ENCODE measurements at regions not wholly inside any gene's neighbourhood (a gene's known extent, or its start where the extent isn't known, plus 50 kb on each side); places are given as distances from the start of the nearest gene placed in this dataset.

DNA sequence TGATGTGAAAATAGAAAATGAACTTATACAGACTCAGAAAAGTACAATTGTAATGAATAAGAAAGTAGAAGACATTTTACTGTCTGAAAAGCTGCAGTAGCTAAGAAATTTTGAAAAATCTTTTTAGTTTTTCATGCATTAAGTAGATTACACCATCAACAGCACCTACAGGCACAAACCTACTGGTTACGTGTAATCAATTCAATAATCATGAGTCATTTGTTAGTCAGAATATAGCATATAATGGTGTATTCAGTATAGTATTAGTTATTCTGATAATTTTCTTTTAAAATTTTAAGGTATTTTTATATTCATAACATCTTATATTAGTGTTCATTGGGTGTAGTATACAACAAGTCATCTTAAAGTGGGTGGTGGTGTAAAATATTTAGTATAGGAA is 550.5 kb upstream of the GBE1 start:
- in situ Hi-C loops (cut with HindIII; ENCODE audit: low sequenced_read_pairs), result no loop called here

DNA sequence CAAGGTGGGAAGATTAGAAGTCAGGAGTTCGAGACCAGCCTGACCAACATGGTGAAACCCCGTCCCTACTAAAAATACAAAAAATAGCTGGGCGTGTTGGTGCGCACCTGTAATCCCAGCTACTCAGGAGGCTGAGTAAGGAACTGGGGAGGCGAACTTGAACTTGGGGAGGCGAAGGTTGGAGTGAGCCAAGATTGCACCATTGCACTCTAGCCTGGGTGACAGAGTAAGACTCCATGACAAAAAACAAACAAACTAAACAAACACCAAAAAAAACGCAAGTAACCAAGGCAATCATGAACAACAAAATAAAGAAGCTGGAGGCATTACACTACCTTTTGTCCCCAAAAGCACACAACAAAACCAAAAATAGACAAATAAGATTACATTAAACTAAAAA is 547.3 kb upstream of the GBE1 start:
- in situ Hi-C loops (cut with HindIII; ENCODE audit: low sequenced_read_pairs), result no loop called here

DNA sequence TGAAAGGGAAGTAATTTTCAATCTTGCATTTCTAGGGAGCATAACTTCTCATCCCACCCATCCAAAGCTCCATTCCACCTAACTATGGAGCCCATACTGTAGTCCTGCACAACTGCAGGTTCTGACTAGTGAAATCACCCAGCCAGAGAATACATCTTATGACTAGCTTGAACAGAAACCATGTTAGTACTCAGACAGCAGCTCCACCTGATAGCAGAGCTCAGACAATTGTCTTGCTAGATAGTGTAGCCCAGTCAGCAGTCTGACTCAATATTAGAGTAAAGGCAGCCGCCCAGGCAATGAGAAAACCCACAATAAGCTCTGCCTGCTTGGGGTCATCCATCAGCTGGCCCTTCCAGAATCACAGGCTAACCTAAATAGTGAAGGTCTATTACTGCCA is 544.7 kb upstream of the GBE1 start:
- in situ Hi-C loops (cut with HindIII; ENCODE audit: low sequenced_read_pairs), result no loop called here

DNA sequence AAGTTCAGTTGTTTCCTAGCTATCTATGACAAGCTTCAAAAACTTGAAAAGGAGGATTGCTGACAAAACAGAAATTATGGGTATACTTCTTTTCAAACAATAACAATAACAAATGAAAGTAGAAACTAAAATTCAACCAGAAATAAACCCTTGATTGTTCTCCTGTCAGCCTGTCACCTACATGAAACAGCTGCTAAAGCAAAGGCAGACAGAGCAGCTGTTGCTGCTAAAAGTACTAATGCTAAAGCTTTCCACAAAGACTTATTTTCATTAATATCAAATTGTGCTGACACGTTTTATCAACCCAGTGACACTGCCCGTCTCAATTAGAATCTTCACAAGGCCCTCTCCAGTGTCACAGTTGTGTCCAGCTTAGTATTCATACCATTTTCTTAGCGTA is 533.2 kb upstream of the GBE1 start:
- in situ Hi-C loops (cut with HindIII; ENCODE audit: low sequenced_read_pairs), result no loop called here

DNA sequence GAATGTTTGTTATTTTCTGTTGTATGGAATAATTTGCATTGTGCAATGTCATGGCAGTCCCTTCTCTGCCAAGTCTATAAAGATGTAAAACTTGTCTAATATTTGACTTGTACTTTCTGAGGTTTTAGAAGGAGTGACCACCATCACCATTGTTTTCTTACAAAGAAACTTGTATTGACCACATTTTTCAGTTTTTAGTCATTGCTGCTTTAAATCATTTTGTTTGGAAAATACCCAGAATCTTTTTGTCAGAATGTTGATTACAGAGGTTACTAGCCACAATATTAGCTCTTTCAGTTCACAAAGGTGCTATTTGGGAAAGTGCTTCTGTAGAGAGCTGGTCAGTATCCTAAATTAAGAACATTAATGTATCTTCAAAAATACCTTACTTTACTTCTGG is 532.4 kb upstream of the GBE1 start:
- in situ Hi-C loops (cut with HindIII; ENCODE audit: low sequenced_read_pairs), result no loop called here

DNA sequence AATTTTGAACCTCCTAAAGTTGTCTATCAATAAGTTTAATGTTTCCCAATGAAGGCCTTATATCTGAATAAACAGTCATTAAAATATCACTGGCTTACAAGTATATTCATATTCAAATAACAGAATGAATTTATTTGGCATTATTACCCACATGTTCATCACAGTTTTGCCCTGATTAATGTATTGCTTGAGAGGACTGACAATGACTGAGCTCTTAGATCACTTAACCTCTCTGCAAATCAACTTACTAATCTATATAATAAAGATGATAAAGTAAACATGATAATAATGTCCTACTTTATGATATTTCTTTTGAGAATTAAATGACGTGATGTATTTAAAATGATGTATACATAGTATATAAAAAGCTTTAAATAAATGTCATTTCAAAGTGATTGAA is 532.0 kb upstream of the GBE1 start:
- in situ Hi-C loops (cut with HindIII; ENCODE audit: low sequenced_read_pairs), result no loop called here

DNA sequence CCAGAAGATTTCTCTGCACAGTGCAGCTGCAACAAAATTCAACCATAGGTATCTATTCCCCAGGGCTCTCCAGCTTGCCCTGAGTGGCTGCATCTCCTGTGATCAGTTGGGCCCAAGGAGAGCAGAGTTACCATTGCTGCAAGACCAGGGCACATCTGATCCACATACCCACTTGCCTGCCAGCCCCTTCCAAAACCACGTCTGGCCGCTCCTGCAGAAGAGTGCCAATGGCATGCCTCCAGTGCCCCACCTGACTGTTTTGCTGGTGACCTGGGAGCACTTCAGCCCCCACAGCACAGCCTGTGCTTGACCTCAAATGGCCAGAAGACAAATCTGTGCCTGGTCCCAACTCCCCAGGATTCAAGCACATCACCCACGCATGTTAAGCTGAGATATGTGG is 526.1 kb upstream of the GBE1 start:
- in situ Hi-C loops (cut with HindIII; ENCODE audit: low sequenced_read_pairs), result no loop called here

DNA sequence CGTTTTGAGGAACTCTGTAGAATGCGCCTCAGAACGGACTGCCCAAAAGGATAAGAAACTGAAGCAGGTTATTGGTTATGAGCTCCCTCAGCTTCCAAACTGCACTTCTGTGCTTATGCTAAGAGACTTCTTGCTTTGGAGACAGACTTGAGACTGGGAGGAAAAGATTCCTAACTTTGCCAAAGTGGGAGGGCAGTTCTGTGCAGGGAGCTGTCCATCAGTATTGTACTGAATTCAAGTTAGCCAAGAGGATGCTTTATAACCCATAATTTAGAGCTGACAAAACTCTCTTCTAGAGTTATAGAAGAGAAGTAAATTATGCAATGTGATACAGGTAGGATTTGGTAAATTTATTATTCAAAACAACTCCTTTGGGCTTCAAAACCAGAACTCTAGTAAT is 519.8 kb upstream of the GBE1 start:
- in situ Hi-C loops (cut with HindIII; ENCODE audit: low sequenced_read_pairs), result no loop called here

DNA sequence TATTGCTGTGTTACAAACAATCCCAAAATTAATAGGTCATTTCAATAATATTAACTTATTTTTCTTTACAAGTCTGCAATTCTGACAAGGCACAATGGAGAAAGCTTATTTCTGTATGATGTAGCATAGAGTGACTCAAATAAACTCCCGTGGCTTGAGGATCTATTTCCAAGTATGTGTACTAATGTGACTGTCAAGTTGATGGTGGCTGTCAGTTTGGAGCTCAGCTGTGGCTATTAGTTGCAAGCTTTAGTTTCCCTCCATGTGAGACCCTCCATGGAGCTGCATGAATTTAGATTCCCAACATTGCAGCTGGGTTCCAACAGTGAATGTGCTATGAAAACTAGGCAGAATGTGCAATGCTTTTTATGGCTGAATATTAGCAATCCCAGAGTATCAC is 515.5 kb upstream of the GBE1 start:
- in situ Hi-C loops (cut with HindIII; ENCODE audit: low sequenced_read_pairs), result no loop called here

DNA sequence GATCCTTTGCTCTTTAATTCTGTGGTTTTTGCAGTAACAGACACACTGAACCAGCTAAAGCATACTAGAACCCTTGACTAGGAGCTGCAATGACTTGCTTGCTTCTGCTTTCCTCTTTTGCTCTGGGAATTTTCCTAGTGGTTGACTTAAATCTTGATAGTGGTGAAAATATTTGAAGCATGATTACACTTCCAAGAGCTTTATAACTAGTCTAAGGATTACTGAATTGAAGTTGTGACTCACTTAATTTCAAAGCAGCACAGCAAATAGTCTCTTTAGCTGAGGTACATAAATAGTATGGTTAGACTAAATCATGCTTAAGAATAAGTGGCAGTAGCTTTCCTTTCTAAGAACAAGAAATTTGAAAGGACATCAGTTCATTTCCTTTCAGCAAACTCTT is 513.5 kb upstream of the GBE1 start:
- in situ Hi-C loops (cut with HindIII; ENCODE audit: low sequenced_read_pairs), result no loop called here

DNA sequence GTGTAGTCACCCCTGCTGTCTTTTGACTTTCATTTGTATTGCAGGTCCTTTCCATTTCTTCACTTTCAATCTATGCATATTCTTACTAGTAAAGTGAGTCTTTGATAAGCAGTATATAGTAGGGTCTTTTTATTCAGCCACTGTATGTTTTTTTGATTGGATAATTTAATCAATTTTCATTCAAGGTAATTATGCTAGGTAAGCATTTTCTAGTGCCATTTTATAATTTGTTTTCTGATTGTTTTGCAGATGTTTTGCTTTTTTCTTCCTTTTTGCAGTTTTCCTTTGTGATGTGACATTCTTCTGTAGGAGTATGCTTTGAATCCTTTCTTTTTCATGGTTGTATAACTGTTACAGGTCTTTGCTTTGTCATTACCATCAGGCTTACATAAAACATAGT is 504.3 kb upstream of the GBE1 start:
- in situ Hi-C loops (cut with HindIII; ENCODE audit: low sequenced_read_pairs), result no loop called here

DNA sequence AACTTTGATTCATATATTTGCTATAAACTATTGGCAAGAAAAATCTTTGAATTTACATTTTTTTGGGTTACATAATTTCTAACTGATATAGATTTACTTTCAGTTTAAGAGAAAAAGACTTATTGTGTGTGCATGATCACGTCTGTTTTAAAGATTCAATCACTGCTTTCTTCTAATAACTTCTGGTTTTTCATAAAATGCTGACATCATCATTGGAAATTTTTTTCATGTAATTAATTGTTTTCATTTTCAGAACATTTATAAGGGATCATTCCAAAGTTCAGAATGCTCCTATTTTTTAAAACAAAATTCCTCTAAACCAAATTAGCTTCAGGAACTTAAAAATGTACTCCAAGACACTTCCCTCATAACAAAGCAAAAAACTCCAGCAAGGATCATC is 500.7 kb upstream of the GBE1 start:
- in situ Hi-C loops (cut with HindIII; ENCODE audit: low sequenced_read_pairs), result no loop called here

DNA sequence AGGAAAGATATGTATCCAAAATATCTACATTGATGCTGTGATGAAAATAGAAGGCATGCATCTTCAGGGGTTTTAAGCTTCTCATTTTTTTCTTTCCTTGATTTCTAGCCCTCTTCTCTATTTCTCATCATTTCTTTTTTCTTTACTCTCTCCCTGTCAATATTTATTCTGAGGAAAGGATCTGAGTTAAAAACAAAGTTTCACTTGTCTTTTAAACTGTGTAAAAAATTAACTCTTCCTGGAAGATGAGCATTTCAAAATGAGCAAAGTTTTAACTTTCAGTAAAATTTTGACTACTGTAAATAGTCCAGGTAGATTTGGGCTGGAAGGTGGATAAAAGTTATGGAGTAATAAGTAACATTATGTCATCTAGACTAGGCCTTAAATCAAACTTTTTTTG is 500.2 kb upstream of the GBE1 start:
- in situ Hi-C loops (cut with HindIII; ENCODE audit: low sequenced_read_pairs), result no loop called here

DNA sequence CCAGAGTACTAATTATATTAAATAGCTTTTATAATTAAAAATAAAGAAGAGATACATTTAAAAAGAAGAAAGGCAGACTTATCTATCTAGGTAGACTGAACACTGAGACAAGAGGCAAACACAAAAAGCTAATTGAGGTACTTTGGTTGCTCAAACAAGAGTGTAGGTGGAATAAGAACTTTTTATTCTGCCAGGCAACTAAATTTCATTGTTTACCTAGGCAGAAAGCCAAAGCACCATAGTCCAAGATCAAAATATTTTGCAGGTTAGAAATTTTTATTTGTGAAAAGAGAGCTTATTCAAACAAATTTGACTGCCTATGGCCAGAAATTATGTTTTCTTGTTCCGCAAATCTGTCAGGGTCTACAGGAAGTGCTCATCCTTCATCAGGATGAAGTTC is 499.6 kb upstream of the GBE1 start:
- in situ Hi-C loops (cut with HindIII; ENCODE audit: low sequenced_read_pairs), result no loop called here

DNA sequence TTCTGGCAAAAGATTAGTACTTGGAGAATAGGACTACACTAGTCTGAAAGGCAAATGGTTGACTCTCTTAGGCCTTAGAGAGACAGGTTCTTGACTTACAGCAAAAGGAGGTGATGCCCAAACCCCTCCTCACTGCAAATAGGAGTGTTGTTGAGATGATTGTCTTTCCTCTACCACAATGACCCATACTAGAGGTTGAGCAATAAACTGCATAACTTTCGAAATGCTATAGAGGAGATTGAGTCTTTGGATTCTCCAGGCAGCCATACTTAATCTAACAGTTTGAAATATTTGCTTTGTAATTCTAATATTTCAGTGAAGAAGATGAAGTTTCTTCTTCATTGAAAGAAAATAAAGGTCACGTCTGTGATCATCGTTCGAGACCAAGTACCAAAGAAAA is 498.5 kb upstream of the GBE1 start:
- in situ Hi-C loops (cut with HindIII; ENCODE audit: low sequenced_read_pairs), result no loop called here

DNA sequence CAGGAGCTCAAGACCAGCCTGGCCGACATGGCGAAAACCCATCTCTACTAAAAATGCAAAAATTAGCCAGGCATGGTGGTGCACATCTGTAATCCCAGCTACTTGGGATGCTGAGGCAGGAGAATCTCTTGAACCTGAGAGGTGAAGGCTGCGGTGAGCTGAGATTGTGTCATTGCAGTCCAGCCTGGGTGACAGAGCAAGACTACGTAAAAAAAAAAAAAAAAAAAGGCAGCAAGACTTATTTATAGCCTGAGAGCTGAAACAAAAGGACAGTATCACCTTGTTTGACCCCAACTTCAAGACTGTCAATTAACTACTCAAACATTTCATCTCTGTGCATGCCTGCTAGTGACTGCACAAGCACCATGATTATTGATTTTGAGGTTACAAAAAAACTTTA is 478.9 kb upstream of the GBE1 start:
- in situ Hi-C loops (cut with HindIII; ENCODE audit: low sequenced_read_pairs), result no loop called here

DNA sequence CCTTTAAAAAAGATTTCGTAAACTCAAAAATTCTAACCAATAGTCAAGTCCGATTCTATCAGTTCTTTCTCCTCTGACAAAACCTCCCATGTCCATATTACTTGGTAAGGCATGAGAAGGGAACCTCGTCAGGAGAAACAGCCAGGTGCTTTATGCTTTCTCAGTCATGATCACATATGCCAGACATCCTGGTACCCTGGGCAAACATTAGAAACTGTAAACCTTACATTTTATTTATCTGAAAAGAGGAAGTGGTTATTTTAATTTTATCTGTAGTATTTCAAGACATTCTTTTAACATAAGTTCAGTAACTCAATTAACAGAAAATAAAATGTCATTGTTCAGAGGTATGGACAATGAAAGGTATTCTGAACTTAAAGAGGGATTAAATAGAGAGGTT is 474.8 kb upstream of the GBE1 start:
- in situ Hi-C loops (cut with HindIII; ENCODE audit: low sequenced_read_pairs), result no loop called here

DNA sequence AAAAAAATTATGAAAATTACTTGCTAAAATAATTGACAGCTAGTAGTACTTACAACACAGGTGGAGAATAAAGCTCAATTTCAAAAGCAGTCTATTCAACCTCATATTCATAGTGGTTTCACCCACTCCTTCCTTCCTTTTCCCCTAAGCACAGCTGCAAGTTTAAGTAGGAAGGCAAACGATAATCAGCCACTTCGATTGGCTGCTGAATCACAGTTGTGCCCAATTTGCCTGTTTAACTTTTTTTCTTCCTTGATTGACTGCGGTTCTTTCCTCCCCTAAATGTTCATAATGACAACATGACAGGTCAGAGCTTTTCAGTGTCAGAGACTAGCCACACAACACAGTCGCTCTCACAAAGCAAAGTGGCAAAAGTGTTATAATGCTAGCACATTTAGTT is 468.0 kb upstream of the GBE1 start:
- in situ Hi-C loops (cut with HindIII; ENCODE audit: low sequenced_read_pairs), result no loop called here

DNA sequence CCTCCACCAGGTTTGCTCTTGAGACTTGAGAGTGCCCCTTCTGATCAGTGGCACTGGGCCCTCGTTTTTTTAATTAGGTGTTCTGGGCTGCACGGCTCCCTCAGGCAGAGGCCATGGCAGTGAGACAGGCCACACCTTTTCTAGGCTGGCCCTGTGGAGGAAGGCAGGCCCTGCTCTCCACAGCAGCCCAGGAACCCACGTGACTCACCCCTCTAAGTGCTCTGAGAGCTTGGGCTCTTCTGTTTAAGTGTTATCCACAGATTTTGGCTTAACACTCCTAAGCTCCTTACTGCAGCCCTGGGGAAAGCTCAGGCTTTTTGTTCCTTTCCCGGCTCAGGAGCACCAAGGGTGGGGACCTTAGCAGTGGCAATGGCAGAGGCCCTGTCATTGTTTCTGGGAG is 463.2 kb upstream of the GBE1 start:
- in situ Hi-C loops (cut with HindIII; ENCODE audit: low sequenced_read_pairs), result no loop called here

DNA sequence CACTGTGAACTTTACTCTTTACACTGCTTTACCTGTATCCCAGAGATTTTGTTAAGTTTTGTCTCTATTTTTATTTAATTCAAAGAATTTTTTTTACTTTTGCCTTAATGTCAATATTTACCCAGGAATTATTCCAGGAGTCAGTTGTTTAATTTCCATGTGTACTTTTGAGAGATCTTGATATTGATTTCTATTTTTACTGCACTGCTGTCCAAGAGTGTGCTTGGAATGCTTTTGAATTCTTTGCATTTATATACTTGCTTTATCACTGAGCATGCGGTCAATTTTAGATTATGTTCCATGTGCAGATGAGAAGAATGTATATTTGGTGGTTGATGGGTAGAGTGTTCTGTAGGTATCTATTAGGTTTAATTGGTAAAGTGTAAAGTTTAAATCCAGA is 461.0 kb upstream of the GBE1 start:
- in situ Hi-C loops (cut with HindIII; ENCODE audit: low sequenced_read_pairs), result no loop called here

DNA sequence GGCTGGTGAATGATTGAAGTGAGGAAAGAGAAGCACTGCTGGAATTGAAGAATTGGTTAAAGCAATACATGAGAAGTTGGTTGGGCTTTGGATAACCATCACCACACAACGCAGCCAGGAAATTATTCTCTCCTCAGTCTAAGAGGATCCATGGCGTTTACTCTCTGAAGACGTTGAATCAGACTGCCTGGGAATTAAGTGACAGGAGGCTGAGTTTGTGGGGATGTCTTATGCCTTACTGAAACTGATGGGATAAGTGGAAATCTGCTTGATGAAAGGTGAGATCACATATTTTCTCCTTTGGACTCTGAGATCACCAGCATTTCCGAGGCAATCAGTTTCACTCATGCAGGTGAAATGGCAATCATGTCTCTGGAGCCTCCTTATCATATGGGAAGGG is 456.1 kb upstream of the GBE1 start:
- in situ Hi-C loops (cut with HindIII; ENCODE audit: low sequenced_read_pairs), result no loop called here

DNA sequence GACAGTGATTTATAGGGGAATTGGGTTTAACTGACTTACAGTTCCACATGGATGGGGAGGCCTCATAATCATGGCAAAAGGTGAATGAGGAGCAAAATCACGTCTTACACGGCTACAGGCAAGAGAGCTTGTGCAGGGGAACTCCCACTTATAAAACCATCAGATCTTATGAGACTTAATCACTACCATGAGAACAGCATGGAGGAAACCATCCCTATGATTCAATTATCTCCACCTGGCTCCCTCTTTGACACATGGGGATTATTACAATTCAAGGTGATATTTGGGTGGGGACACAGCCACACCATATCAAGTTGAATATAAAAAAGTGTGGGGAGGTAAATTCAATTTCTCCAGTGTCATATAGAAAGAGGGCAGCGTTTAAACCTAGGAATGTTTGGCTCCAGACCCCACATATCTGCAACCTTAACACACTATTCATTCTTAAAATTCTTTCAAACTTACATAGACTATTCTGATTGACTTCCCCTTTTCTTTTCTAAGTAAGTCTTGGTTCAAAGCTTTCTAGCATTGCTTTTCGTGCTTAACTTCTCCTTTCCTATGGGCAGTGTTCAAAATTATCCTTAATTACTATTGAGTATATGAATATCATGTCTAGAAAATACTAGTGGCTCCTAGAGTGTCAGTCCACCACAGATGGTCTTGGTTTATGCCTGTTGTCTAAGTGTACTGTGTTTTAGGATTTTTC is 446.7 kb upstream of the GBE1 start:
- in situ Hi-C loops (cut with HindIII; ENCODE audit: low sequenced_read_pairs), result no loop called here

DNA sequence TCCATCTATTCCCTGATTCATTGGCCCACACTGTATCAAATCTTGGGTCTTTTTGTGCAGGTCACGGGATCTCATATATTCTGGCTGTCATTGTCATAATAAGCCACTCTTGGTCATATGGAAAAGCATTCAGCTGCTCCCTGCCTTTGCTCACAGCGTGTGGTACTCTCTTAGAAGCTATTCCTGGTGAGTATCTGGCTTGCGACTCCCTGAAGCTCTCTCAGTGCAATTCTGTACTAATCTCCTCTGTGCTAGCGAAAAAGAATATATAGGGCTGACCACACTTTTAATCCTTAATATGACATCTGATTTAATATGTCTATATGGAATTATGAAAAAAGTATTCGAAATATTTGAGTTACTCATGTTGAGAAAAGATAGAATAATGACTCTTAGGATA is 440.8 kb upstream of the GBE1 start:
- in situ Hi-C loops (cut with HindIII; ENCODE audit: low sequenced_read_pairs), result no loop called here

DNA sequence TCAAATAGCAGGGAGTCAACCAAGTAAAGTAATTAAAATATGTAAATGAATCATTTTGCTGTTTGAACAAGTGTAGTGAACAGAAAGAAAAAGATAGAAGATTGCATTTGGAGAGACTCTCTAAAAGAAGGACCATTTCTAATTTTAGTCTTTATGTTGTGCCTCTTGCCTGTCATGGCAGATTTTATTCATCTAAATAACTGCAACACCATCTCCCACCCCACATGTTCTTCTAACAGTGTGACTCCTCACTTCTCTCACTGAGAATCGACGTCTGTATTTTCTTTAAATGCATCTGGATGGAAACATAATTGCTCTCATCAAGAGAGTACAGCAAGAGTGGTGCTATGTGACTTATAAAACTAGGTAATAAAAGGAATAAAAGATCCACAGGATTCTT is 439.9 kb upstream of the GBE1 start:
- in situ Hi-C loops (cut with HindIII; ENCODE audit: low sequenced_read_pairs), result no loop called here
